ENCODE measurements at regions not wholly inside any gene's neighbourhood (a gene's known extent, or its start where the extent isn't known, plus 50 kb on each side); places are given as distances from the start of the nearest gene placed in this dataset.

- TF ChIP-seq ZNF532 (CRISPR knock-in tag; IDR thresholded peaks at IDR 0.05; ENCODE audit: borderline replicate concordance), result no peak
- no peak for TF ChIP-seq FOXP1 (CRISPR knock-in tag; IDR thresholded peaks at IDR 0.05; ENCODE audit: borderline replicate concordance)
- TF ChIP-seq TEAD1 (CRISPR knock-in tag; IDR thresholded peaks at IDR 0.05), result no peak
- no peak for TF ChIP-seq JAZF1 (CRISPR knock-in tag; IDR thresholded peaks at IDR 0.05)
- TF ChIP-seq ZNF219 (CRISPR knock-in tag; IDR thresholded peaks at IDR 0.05; ENCODE audit: borderline replicate concordance), result no peak
- TF ChIP-seq ZNF138 (CRISPR knock-in tag; conservative IDR thresholded peaks at IDR 0.05), result no peak
- TF ChIP-seq IRF1 (CRISPR knock-in tag; IDR thresholded peaks at IDR 0.05), result no peak
- TF ChIP-seq E2F5 (CRISPR knock-in tag; IDR thresholded peaks at IDR 0.05), result no peak
- no peak for TF ChIP-seq RORB (CRISPR knock-in tag; IDR thresholded peaks at IDR 0.05)
- TF ChIP-seq ARID4B (CRISPR knock-in tag; IDR thresholded peaks at IDR 0.05; ENCODE audit: borderline replicate concordance), result no peak
- TF ChIP-seq ETV6 (CRISPR knock-in tag; IDR thresholded peaks at IDR 0.05), result no peak
- TF ChIP-seq FOXK1 (CRISPR knock-in tag; IDR thresholded peaks at IDR 0.05), result no peak
- no peak for TF ChIP-seq E2F1 (CRISPR knock-in tag; IDR thresholded peaks at IDR 0.05)
These were observed 580.5 kb upstream of the SGCD start (continued) for GRCh38 chr5:155746367-155747038.

GRCh38 chr5:155750101-155750500, 576.9 kb upstream of the SGCD start:
- H3K4me1 Mint-ChIP-seq, result no peaks in the 10 kb centered on the region
- H3K36me3 Mint-ChIP-seq, result no peaks in the 10 kb centered on the region; the same call in 1 of the 2 replicates
- no peak overlapping the region for H3K4me3 Mint-ChIP-seq
- H3K27ac Mint-ChIP-seq, result no peak overlapping the region
- ChIA-PET POLR2A (no interaction called here), CTCF (no interaction called here)
- DNase-seq (ENCODE audit: low spot score) (no peak), ATAC-seq (no peak)
- H3K9me3 Mint-ChIP-seq, result peaks cover 16% of the 10 kb centered on the region
- H3K27me3 Mint-ChIP-seq (ENCODE audit: low read depth), result no peaks in the 10 kb centered on the region
- TF ChIP-seq ZNF396 (CRISPR knock-in tag; IDR thresholded peaks at IDR 0.05; ENCODE audit: borderline replicate concordance), result no peak
- no peak for TF ChIP-seq TCF7 (CRISPR knock-in tag; IDR thresholded peaks at IDR 0.05; ENCODE audit: low read depth)
- TF ChIP-seq ATF3 (CRISPR knock-in tag; conservative IDR thresholded peaks at IDR 0.05), result no peak
- no peak for TF ChIP-seq MLX (CRISPR knock-in tag; IDR thresholded peaks at IDR 0.05)
- TF ChIP-seq TP53 (CRISPR knock-in tag; IDR thresholded peaks at IDR 0.05), result no peak
- no peak for TF ChIP-seq ZNF232 (CRISPR knock-in tag; IDR thresholded peaks at IDR 0.05)
- TF ChIP-seq USF1 (CRISPR knock-in tag; IDR thresholded peaks at IDR 0.05), result no peak
- no peak for TF ChIP-seq SP1 (CRISPR knock-in tag; conservative IDR thresholded peaks at IDR 0.05)
- no peak for TF ChIP-seq E2F1 (CRISPR knock-in tag; IDR thresholded peaks at IDR 0.05)
